HG03103 (cell line): ENCODE measurements at regions not wholly inside any gene's neighbourhood (a gene's known extent, or its start where the extent isn't known, plus 50 kb on each side); places are given as distances from the start of the nearest gene placed in this dataset.

Experiments
- ATAC-seq: cut with Tn5 transposase; IDR thresholded peaks from one replicate; pipeline ENCODE4 v1.9.1; 2021; ENCODE audit warnings: low read depth; ENCODE audit not compliant: unreplicated experiment

DNA sequence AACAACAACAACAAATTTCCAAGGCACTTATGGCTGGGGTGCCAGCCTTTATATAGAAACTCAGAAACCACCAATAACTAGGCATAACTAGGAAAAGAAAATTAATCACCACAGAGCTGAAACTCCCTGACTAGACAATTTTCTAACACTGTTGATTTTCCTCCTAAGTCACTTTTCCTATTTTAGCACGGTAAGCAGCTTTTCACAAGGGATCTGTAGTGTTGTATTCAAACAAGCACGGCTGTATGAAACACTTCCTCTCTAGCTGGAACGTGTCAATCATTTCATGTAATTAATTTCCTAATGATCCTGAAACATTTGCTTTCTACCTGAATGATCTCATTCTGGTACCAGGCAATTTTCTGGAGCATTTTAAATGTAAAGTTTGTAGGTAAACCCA lies 645.0 kb downstream of the IRS1 start:
- ATAC-seq: no peak

DNA sequence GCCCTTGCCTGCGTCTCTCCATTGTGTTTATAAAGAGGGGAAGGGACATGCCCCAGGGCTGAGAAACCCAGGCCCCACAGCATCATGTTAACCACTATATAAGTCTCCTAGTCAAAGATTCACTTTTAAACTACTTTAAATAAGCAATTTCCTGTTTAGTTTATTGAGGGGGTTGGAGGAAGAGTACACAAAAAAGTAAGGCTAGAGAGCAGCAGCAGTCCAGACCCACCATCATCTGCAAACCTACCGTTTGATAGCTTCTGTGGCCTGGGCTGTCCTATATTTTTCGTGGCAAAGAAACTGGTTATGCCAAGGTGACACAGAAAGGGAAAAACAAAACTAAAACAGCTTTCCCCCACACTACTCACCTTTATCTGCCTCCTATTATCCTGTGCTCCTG lies 646.1 kb downstream of the IRS1 start:
- ATAC-seq: no peak

DNA sequence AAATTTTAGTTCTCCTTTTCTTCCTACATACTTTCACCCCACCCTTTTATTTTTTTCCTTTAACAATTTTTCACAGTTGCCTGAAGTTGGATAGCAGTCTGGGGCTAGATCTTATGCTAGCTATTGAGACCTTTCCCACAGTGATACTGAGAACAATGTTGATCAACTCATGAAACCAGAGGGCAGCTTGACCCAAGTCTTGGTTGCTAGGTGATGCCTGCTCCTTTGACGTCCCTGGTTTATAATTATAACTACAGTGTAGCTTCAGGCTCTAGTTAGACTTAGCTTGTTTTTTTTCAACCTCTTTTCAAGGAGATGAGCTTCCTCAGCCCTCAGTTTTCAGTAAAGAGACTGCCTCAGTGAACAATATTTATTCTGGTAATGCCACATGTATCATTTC lies 648.5 kb downstream of the IRS1 start:
- no peak for ATAC-seq

DNA sequence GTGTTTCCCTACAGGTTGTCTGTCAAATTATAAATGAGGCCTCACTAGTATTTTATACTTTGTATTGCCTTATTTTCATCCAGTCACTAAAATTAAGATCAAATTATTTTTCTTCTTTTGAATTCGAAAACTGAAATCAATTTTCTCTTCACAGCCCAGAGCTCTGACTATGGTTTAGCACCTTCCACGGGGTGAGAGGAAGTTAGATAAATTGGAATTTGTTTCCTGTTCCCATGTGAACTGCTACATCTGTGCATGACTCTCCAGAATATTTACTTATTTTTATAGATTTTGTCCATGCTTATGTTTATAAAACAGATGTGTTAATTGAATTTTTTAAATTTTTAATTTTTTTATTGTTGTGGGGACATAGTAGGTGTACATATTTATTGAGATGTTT lies 656.5 kb downstream of the IRS1 start:
- no peak for ATAC-seq

DNA sequence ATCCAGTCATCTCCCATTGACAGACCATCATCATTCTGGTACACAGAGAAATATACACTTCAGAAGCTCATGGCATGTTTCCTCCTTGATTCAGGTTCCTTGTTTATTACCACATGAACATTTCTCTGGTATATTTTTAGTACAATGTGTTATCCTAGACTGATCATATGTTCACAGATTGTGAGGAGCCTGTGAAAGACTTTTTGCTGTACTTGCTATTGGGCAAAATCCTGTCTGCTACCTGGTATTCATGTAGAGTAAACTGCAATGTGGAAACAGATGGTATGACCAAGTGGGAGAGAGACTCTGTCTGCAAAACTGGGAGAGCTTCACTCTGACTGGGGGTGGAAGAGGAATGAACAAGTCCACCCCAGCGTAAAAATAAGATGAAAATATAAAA lies 657.2 kb downstream of the IRS1 start:
- ATAC-seq: no peak

- ATAC-seq: no peak
Measured at GRCh38 chr2:226140594-226140993, 659.0 kb downstream of the IRS1 start.

DNA sequence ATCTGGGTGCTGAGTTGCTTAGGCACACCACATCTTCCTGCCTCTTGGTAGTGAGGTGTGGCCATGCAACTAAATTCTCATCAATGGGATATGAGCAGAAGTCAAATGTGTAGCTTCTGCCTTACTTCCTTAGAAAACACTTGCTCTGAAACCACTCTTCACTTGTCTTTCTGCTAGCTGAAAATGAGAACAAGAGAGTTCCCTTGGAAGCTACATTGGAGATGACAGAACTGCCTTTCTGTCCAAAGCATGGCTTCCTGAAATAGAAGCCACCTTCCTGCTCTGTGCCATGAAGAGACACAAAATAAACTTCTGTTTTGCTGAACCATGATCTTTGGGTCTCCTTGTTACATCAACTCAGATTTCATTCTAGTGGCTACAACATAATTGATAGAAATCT lies 659.9 kb downstream of the IRS1 start:
- ATAC-seq: no peak

GRCh38 chr2:226137201-226137811 lies 662.3 kb downstream of the IRS1 start:
- peak; percentile 41 for ATAC-seq

DNA sequence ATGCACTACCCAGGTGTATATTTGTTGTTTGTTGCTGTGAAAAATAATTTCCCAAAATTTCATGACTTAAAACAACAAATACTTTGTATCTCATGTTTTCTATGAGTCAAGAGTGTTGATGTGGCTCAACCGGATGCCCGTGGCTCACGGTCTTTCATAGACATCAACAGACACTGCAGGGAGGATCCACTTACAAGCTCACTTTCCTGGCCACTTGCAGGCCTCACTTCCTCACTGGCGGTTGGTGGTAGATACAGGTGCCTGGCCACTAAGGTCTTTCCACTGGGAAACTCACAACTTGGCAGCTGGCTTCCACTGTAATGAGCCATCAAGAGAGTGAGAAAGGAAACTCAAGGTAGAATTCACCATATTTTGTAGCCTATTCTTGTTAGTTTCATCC lies 662.9 kb downstream of the IRS1 start:
- peak; percentile 62 for ATAC-seq

DNA sequence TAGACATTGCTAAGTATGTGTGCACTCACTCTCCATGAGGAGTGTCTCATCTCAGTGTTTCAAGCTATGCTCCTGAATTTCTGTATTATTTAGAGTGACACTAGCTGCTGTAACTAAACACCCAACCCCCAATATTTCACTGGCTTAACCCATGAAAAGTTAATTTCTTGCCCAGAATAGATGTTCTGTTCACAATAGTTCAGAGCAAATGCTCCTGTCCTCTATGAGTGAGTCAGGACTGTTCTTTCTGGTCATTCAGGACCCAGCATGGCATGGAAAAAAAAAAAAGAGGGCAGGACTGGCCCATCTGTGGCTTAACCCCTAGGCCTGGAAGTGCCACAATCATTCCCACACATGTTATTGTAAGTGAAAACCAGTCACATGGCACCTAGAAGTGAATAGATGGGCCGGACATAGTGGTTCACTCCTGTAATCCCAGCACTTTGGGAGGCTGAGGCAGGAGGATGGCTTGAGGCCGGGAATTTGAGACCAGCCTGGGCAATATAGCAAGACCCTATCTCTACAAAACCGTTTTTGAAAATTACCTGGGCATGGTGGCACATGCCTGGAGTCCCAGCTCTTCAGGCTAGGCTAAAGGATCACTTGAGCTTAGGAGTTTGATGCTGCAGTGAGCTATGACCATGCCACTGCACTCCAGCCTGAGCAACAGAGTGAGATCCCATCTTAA lies 663.6 kb downstream of the IRS1 start:
- ATAC-seq: no peak

- no peak for ATAC-seq
Measured at GRCh38 chr2:226132323-226133215, 667.1 kb downstream of the IRS1 start.

GRCh38 chr2:226131299-226131784 lies 668.3 kb downstream of the IRS1 start:
- no peak for ATAC-seq

GRCh38 chr2:226130192-226130591 lies 669.4 kb downstream of the IRS1 start:
- ATAC-seq: no peak

- no peak for ATAC-seq
Measured at GRCh38 chr2:226127682-226128081, 671.9 kb downstream of the IRS1 start.

DNA sequence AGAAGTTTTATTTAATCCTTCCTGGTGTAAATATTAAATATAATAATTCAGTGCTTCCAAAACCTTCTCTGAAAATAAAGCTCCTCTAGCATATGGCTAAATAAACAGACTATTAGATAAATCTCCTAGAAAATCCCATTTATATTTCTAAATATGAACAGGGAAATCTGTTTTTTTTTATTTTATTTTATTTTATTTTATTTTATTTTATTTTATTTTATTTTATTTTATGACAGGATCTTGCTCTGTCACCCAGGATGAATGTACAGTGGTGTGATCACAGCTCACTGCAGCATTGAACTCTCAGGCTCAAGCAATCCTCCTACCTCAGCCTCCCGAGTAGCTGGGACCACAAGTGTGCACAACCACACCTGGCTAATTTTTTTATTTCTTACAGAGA lies 673.5 kb downstream of the IRS1 start:
- ATAC-seq: no peak

GRCh38 chr2:226125176-226125883 lies 674.3 kb downstream of the IRS1 start:
- no peak for ATAC-seq

DNA sequence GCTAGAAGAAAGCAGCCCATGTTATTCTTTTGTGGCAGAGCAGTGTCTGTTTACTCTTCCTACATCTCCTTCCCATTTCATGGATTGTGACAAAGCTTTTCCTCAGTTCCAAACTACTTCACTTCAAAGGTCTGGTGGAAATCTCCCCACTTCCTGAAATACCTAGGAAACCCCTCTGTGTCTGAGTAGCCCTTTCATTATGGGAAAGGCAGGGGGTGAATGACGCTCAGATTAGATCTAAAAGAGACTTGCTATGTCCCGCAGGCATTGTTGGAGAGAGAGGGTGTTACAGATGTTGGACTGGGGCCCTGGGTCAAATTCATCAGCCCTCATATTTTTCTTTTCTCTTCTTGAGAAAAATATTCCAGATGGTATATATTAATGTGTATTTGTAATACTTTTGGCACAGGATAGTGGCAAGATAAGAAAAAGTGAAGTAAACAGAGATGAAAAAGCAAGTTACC lies 675.0 kb downstream of the IRS1 start:
- no peak for ATAC-seq

GRCh38 chr2:226123300-226123699 lies 676.3 kb downstream of the IRS1 start:
- ATAC-seq: no peak

DNA sequence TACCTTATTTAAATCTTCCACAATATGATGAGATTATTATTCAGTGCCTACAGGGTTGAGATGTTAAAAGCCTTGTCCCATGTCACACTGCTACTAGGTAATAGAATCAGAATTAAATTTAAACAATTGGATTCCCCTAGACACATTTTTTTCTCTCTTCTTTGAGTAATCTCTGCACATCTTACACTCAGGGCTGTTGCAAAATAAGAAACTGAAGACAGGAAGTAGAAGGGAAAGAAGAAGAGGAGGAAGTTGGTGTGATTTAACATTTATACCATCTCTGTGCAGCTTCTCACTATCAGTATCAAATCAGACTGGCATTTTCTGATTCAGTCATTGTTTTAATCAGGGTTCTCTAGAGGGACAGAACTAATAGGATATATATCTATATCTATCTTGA lies 677.6 kb downstream of the IRS1 start:
- ATAC-seq: no peak

- no peak for ATAC-seq
Measured at GRCh38 chr2:226121046-226121738, 678.4 kb downstream of the IRS1 start.
